IMR-90 (cell line): ENCODE measurements at regions not wholly inside any gene's neighbourhood (a gene's known extent, or its start where the extent isn't known, plus 50 kb on each side); places are given as distances from the start of the nearest gene placed in this dataset.

Source experiments
- ATAC-seq: fragments of 200-7000 bp; cut with Tn5 transposase; 2 replicates; pipeline ENCODE4 v1.9.1; 2020; ENCODE audit warnings: low read depth, mild to moderate bottlenecking, moderate library complexity
- BruUV-seq: library from RNA; stranded (reverse); fragments of 400-500 nt; replicated peaks from 2 replicates; lab custom pipeline; 2021; lab: Mats Ljungman, UMichigan
- CTCF ChIA-PET: fragments of 300-600 bp; formaldehyde crosslinking; extraction: SDS; loops from one replicate; lab custom pipeline; 2021; ENCODE audit warnings: antibody characterized with exemption; lab: Yijun Ruan, JAX
- POLR2A ChIA-PET: fragments of 300-600 bp; sonication (Branson Sonifier 250); formaldehyde crosslinking; loops from one replicate; lab custom pipeline; 2022; ENCODE audit warnings: antibody characterized with exemption; ENCODE audit not compliant: unreplicated experiment; lab: Charles Lee
- DNase-seq: peaks from one replicate; pipeline ENCODE4 v3.0.0; 2013
- H2AFZ ChIP-seq: replicated peaks from 2 replicates; pipeline ENCODE3; 2013; ENCODE audit warnings: low read length, mild to moderate bottlenecking; ENCODE audit not compliant: poor library complexity
- H2AK5ac ChIP-seq: 2 replicates; pipeline ENCODE4 v1.6.1; 2013; ENCODE audit warnings: low read depth, low read length, inconsistent platforms
- H2AK9ac ChIP-seq: replicated peaks from 2 replicates; pipeline ENCODE3; 2013; ENCODE audit warnings: mild to moderate bottlenecking, low read depth, low read length, moderate library complexity; ENCODE audit not compliant: poor library complexity
- H2BK120ac ChIP-seq: 2 replicates; pipeline ENCODE4 v1.6.1; 2013; ENCODE audit warnings: low read depth, low read length, inconsistent platforms
- H2BK15ac ChIP-seq: 3 replicates; pipeline ENCODE4 v1.6.1; 2013; ENCODE audit warnings: low read depth, low read length, inconsistent platforms
- H2BK20ac ChIP-seq: 2 replicates; pipeline ENCODE4 v1.6.1; 2013; ENCODE audit warnings: low read depth, mild to moderate bottlenecking, inconsistent platforms, low read length, moderate library complexity
- H2BK5ac ChIP-seq: 2 replicates; pipeline ENCODE4 v1.6.1; 2013; ENCODE audit warnings: mild to moderate bottlenecking, low read depth, low read length, inconsistent platforms; ENCODE audit not compliant: poor library complexity, severe bottlenecking
- H3K14ac ChIP-seq: replicated peaks from 2 replicates; pipeline ENCODE4 v1.6.1; 2013; ENCODE audit warnings: low read depth, low read length, inconsistent platforms
- H3K18ac ChIP-seq: 2 replicates; pipeline ENCODE4 v1.6.1; 2013; ENCODE audit warnings: low read depth, low read length, control low read depth
- H3K23ac ChIP-seq: 2 replicates; pipeline ENCODE4 v1.6.1; 2013; ENCODE audit warnings: low read depth, low read length, inconsistent platforms
- H3K27ac ChIP-seq: 2 replicates; pipeline ENCODE4 v1.5.1; 2013; ENCODE audit warnings: mild to moderate bottlenecking, control low read depth, low read length; ENCODE audit not compliant: insufficient read depth
- H3K27me3 ChIP-seq: 2 replicates; pipeline ENCODE4 v1.6.1; 2013; ENCODE audit warnings: low read length; ENCODE audit not compliant: control insufficient read depth, insufficient read depth
- H3K36me3 ChIP-seq: 2 replicates; pipeline ENCODE4 v1.6.1; 2013; ENCODE audit warnings: low read length, mixed read lengths; ENCODE audit not compliant: control insufficient read depth, insufficient read depth
- H3K4ac ChIP-seq: 2 replicates; pipeline ENCODE4 v1.6.1; 2013; ENCODE audit warnings: low read depth, low read length, inconsistent platforms
- H3K4me1 ChIP-seq: 2 replicates; pipeline ENCODE4 v1.6.1; 2013; ENCODE audit warnings: low read length, mixed read lengths; ENCODE audit not compliant: control insufficient read depth, insufficient read depth
- H3K4me2 ChIP-seq: 2 replicates; pipeline ENCODE4 v1.6.1; 2013; ENCODE audit warnings: low read depth, mild to moderate bottlenecking, control low read depth, low read length, moderate library complexity
- H3K4me3 ChIP-seq: 2 replicates; pipeline ENCODE4 v1.5.1; 2013; ENCODE audit warnings: low read depth, mild to moderate bottlenecking, control low read depth, low read length, moderate library complexity; ENCODE audit not compliant: insufficient read depth
- H3K56ac ChIP-seq: 2 replicates; pipeline ENCODE4 v1.6.1; 2013; ENCODE audit warnings: low read length, inconsistent platforms; ENCODE audit not compliant: insufficient read depth; ENCODE audit errors: extremely low read depth
- H3K79me1 ChIP-seq, 2 experiments: 2 replicates each; pipeline ENCODE4 v1.6.1; 2013; ENCODE audit warnings: low read length in 2 of 2, inconsistent platforms in 1 of 2, low read depth in 1 of 2
- H3K9ac ChIP-seq: 2 replicates; pipeline ENCODE4 v1.6.1; 2013; ENCODE audit warnings: low read depth, low read length, control low read depth
- H3K9me1 ChIP-seq: 2 replicates; pipeline ENCODE4 v1.6.1; 2013; ENCODE audit warnings: low read length, inconsistent platforms; ENCODE audit not compliant: insufficient read depth
- H3K9me3 ChIP-seq: 2 replicates; pipeline ENCODE4 v1.6.1; 2013; ENCODE audit warnings: low read length; ENCODE audit not compliant: control insufficient read depth, insufficient read depth
- H4K20me1 ChIP-seq: 2 replicates; pipeline ENCODE4 v1.6.1; 2013; ENCODE audit warnings: low read length, inconsistent platforms; ENCODE audit not compliant: insufficient read depth
- H4K5ac ChIP-seq: 2 replicates; pipeline ENCODE4 v1.6.1; 2013; ENCODE audit warnings: mild to moderate bottlenecking, low read depth, low read length, control low read depth
- H4K8ac ChIP-seq, 2 experiments: 2 replicates each; pipeline ENCODE4 v1.6.1; 2013; ENCODE audit warnings: low read depth in 2 of 2, low read length in 2 of 2, control low read depth in 1 of 2, inconsistent platforms in 1 of 2
- H4K91ac ChIP-seq: 2 replicates; pipeline ENCODE4 v1.6.1; 2013; ENCODE audit warnings: low read depth, low read length, inconsistent platforms; ENCODE audit not compliant: insufficient read depth
- BHLHE40 ChIP-seq: fragments of 150-350 bp; IDR thresholded peaks from 2 replicates; pipeline ENCODE4 v1.6.1; 2016; ENCODE audit warnings: mild to moderate bottlenecking, low read depth, low read length
- CEBPB ChIP-seq: IDR thresholded peaks from 2 replicates; pipeline ENCODE4 v1.6.1; 2012; ENCODE audit warnings: low read depth, low read length, improper control_type of control experiment
- POLR2A ChIP-seq: IDR thresholded peaks from 2 replicates; pipeline ENCODE4 v1.6.1; 2012; ENCODE audit warnings: mild to moderate bottlenecking, low read depth, low read length
- WGBS, 2 experiments: methylation state at CpG; one replicate each; pipeline versions ENCODE4 v1.1.5 to v1.1.7; 2013; ENCODE audit warnings: missing lambda C conversion rate in 2 of 2; ENCODE audit not compliant: insufficient read length in 1 of 2; ENCODE audit errors: extremely low coverage in 2 of 2; 5-methylcytosine and 5-hydroxymethylcytosine counted together
- dilution Hi-C: fragments of 300-500 bp; cut with HindIII; formaldehyde crosslinking; loops from one replicate; pipeline ENCODE4 v1.14.3; 2018; ENCODE audit warnings: low sequenced_read_pairs; ENCODE audit not compliant: unreplicated experiment
- in situ Hi-C: fragments of 300-500 bp; cut with MboI; formaldehyde crosslinking; loops from 3 replicates; pipeline ENCODE4 v1.14.3; 2019; ENCODE audit warnings: low sequenced_read_pairs, inconsistent platforms, mixed read lengths
- intact Hi-C: fragments of 100-400 bp; cut with micrococcal nuclease; formaldehyde crosslinking; loops from 2 replicates; pipeline ENCODE4 v1.10.0; 2022
- TF ChIP-seq, protein P1 (sequence below): fragments of 150-350 bp; IDR thresholded peaks from 2 replicates; pipeline ENCODE4 v1.6.1; 2016; ENCODE audit warnings: low read depth, mild to moderate bottlenecking, low read length, moderate library complexity, borderline replicate concordance
- TF ChIP-seq, protein P2 (sequence below): conservative IDR thresholded peaks from 2 replicates; pipeline ENCODE4 v1.5.1; 2012; ENCODE audit warnings: mild to moderate bottlenecking, low read depth, low read length, improper control_type of control experiment

DNA sequence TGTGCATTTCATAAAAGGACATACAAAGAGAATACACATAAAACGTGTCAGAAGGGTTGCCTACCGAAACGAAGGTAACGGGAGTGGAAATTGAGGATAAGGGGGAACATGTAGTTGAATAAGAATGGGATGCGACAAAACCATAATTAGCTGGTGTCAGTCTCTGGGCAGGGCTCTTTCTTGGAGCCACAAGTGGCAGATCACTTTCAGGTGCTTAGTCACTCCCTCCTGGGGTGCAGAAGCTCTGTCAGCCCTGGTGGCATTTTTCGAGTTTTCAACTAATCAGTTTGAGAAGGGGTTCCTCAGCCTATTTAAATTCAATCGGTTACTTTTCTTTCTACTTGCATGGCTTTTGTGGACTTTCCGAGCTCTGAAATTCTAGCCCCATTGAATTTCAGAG is 133.9 kb upstream of the IGSF21 start:
- Histone ChIP-seq H3K9ac (no peak overlapping the region), H2BK20ac (no peak overlapping the region), H4K91ac (no peak overlapping the region), H3K4ac (no peak overlapping the region), H3K9me3 (no peaks in the 10 kb centered on the region), H3K23ac (no peak overlapping the region), H3K4me2 (no peak overlapping the region), H4K5ac (no peak overlapping the region), H3K56ac (no peak overlapping the region), H3K36me3 (no peaks in the 10 kb centered on the region), H3K9me1 (no peaks in the 10 kb centered on the region), H2BK5ac (no peak overlapping the region), H3K14ac (no peak overlapping the region), H2AK9ac (no peak overlapping the region), H2AFZ (no peak overlapping the region), H2BK120ac (no peak overlapping the region), H3K4me3 (no peak overlapping the region), H2AK5ac (no peak overlapping the region), H3K18ac (no peak overlapping the region), H3K27ac (no peak overlapping the region), H3K27me3 (no peaks in the 10 kb centered on the region), H3K79me1 (no peaks in the 10 kb centered on the region), H2BK15ac (no peak overlapping the region), H4K8ac (no peak overlapping the region), H4K20me1 (no peaks in the 10 kb centered on the region), H3K4me1 (no peaks in the 10 kb centered on the region)
- BruUV-seq, result no TSS peak
- TF ChIP-seq, protein P1, sequence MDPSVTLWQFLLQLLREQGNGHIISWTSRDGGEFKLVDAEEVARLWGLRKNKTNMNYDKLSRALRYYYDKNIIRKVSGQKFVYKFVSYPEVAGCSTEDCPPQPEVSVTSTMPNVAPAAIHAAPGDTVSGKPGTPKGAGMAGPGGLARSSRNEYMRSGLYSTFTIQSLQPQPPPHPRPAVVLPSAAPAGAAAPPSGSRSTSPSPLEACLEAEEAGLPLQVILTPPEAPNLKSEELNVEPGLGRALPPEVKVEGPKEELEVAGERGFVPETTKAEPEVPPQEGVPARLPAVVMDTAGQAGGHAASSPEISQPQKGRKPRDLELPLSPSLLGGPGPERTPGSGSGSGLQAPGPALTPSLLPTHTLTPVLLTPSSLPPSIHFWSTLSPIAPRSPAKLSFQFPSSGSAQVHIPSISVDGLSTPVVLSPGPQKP, result no peak
- TF ChIP-seq, protein P2, sequence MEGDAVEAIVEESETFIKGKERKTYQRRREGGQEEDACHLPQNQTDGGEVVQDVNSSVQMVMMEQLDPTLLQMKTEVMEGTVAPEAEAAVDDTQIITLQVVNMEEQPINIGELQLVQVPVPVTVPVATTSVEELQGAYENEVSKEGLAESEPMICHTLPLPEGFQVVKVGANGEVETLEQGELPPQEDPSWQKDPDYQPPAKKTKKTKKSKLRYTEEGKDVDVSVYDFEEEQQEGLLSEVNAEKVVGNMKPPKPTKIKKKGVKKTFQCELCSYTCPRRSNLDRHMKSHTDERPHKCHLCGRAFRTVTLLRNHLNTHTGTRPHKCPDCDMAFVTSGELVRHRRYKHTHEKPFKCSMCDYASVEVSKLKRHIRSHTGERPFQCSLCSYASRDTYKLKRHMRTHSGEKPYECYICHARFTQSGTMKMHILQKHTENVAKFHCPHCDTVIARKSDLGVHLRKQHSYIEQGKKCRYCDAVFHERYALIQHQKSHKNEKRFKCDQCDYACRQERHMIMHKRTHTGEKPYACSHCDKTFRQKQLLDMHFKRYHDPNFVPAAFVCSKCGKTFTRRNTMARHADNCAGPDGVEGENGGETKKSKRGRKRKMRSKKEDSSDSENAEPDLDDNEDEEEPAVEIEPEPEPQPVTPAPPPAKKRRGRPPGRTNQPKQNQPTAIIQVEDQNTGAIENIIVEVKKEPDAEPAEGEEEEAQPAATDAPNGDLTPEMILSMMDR, result no peak
- no peak for TF ChIP-seq CEBPB
- no peak for TF ChIP-seq POLR2A
- TF ChIP-seq BHLHE40, result no peak
- 100% methylated on average over 1 of the region's 8 CpGs; no CpG with 5 or more reads in 1 of the 2 experiments for WGBS, 2 experiments
- DNase-seq (no peak), ATAC-seq (no peak)
- CTCF ChIA-PET, result no interaction called here
- dilution Hi-C loops, result no loop called here
- in situ Hi-C loops, result no loop called here
- intact Hi-C loops, result no loop called here
- POLR2A ChIA-PET, result no interaction called here
